Liver (tissue), 8 donors: ENCODE measurements at regions not wholly inside any gene's neighbourhood (a gene's known extent, or its start where the extent isn't known, plus 50 kb on each side); places are given as distances from the start of the nearest gene placed in this dataset.

Source experiments
- DNase-seq: peaks from one replicate; pipeline ENCODE4 v3.0.0-alpha.2; 2017; ENCODE audit warnings: low spot score
- H3K27ac ChIP-seq, 2 donors: one replicate each; pipeline ENCODE4 v1.7.0; 2013; ENCODE audit warnings: inconsistent platforms in 2 of 2, low read length in 2 of 2, control low read depth in 1 of 2, low read depth in 1 of 2, mild to moderate bottlenecking in 1 of 2
- H3K27me3 ChIP-seq, 4 donors: one replicate each; pipeline versions ENCODE4 v1.6.1 to v1.7.0; 2013; ENCODE audit warnings: low read length in 3 of 4, inconsistent platforms in 1 of 4, mild to moderate bottlenecking in 1 of 4, moderate library complexity in 1 of 4; ENCODE audit not compliant: control insufficient read depth in 4 of 4, insufficient read depth in 4 of 4
- H3K36me3 ChIP-seq, 4 donors: one replicate each; pipeline versions ENCODE4 v1.6.1 to v1.7.0; 2013; ENCODE audit warnings: low read length in 3 of 4, mild to moderate bottlenecking in 3 of 4, low read depth in 1 of 4, moderate library complexity in 1 of 4; ENCODE audit not compliant: control insufficient read depth in 4 of 4, insufficient read depth in 3 of 4
- H3K4me1 ChIP-seq, 4 donors: one replicate each; pipeline versions ENCODE4 v1.6.1 to v1.7.0; 2013; ENCODE audit warnings: low read length in 3 of 4, mild to moderate bottlenecking in 3 of 4, moderate library complexity in 1 of 4; ENCODE audit not compliant: control insufficient read depth in 4 of 4, insufficient read depth in 4 of 4
- H3K4me3 ChIP-seq, 3 donors: one replicate each; pipeline versions ENCODE4 v1.6.1 to v1.7.0; 2013; ENCODE audit warnings: low read length in 3 of 3, control low read depth in 1 of 3, low read depth in 1 of 3, mild to moderate bottlenecking in 1 of 3
- H3K9ac ChIP-seq, 2 donors: one replicate each; pipeline ENCODE4 v1.7.0; 2013; ENCODE audit warnings: low read length in 2 of 2, mild to moderate bottlenecking in 2 of 2, moderate library complexity in 2 of 2, control low read depth in 1 of 2, low read depth in 1 of 2
- H3K9me3 ChIP-seq, 4 donors: one replicate each; pipeline versions ENCODE4 v1.6.1 to v1.7.0; 2013; ENCODE audit warnings: low read length in 3 of 4; ENCODE audit not compliant: control insufficient read depth in 4 of 4
- EGR1 ChIP-seq, 2 donors: IDR thresholded peaks; 2 replicates each; pipeline ENCODE4 v1.6.1; 2016 to 2018; ENCODE audit warnings: antibody characterized with exemption in 2 of 2, low read depth in 2 of 2
- FOXA1 ChIP-seq: IDR thresholded peaks from 2 replicates; pipeline ENCODE4 v1.6.1; 2016; ENCODE audit warnings: antibody characterized with exemption
- FOXA2 ChIP-seq: IDR thresholded peaks from 2 replicates; pipeline ENCODE4 v1.6.1; 2016; ENCODE audit warnings: antibody characterized with exemption
- GABPA ChIP-seq, 2 donors: IDR thresholded peaks in 1 of 2; conservative IDR thresholded peaks in 1 of 2; 2 replicates each; pipeline ENCODE4 v1.6.1; 2016; ENCODE audit warnings: antibody characterized with exemption in 2 of 2, mild to moderate bottlenecking in 1 of 2, moderate library complexity in 1 of 2
- HNF4A ChIP-seq, 2 donors: conservative IDR thresholded peaks; 2 replicates each; pipeline ENCODE4 v1.6.1; 2016; ENCODE audit warnings: antibody characterized with exemption in 2 of 2, mild to moderate bottlenecking in 2 of 2
- HNF4G ChIP-seq: IDR thresholded peaks from 2 replicates; pipeline ENCODE4 v1.6.1; 2016; ENCODE audit warnings: antibody characterized with exemption
- JUND ChIP-seq, 2 donors: IDR thresholded peaks; 2 replicates each; pipeline ENCODE4 v1.6.1; 2016; ENCODE audit warnings: antibody characterized with exemption in 2 of 2
- NR2F2 ChIP-seq: IDR thresholded peaks from 2 replicates; pipeline ENCODE4 v1.6.1; 2016; ENCODE audit warnings: antibody characterized with exemption
- RAD21 ChIP-seq, 2 donors: IDR thresholded peaks; 2 replicates each; pipeline ENCODE4 v1.6.1; 2016; ENCODE audit warnings: antibody characterized with exemption in 2 of 2, mild to moderate bottlenecking in 2 of 2
- RXRA ChIP-seq, 2 donors: IDR thresholded peaks; 2 replicates each; pipeline ENCODE4 v1.6.1; 2017 to 2018; ENCODE audit warnings: antibody characterized with exemption in 2 of 2, mild to moderate bottlenecking in 1 of 2
- SP1 ChIP-seq: IDR thresholded peaks from 2 replicates; pipeline ENCODE4 v1.6.1; 2018; ENCODE audit warnings: antibody characterized with exemption, mild to moderate bottlenecking
- TAF1 ChIP-seq: conservative IDR thresholded peaks from 2 replicates; pipeline ENCODE4 v1.6.1; 2016; ENCODE audit warnings: antibody characterized with exemption, mild to moderate bottlenecking
- YY1 ChIP-seq: IDR thresholded peaks from 2 replicates; pipeline ENCODE4 v1.6.1; 2016; ENCODE audit warnings: antibody characterized with exemption, mild to moderate bottlenecking
- WGBS: extraction: QIAGEN DNeasy Blood & Tissue Kit; methylation state at CpG from one replicate; pipeline ENCODE4 v1.1.7; 2013; 5-methylcytosine and 5-hydroxymethylcytosine counted together
- TF ChIP-seq, protein P1 (sequence below): IDR thresholded peaks from 2 replicates; pipeline ENCODE4 v1.6.1; 2016; ENCODE audit warnings: antibody characterized with exemption, mild to moderate bottlenecking
- TF ChIP-seq, protein P2 (sequence below): IDR thresholded peaks from 2 replicates; pipeline ENCODE4 v1.6.1; 2016; ENCODE audit warnings: antibody characterized with exemption
- TF ChIP-seq, protein P3 (sequence below): fragments of 150-350 bp; IDR thresholded peaks from 2 replicates; pipeline ENCODE4 v1.5.1; 2017; ENCODE audit warnings: improper control_type of control experiment, low read depth, low read length; ENCODE audit not compliant: missing input control
- TF ChIP-seq, protein P4 (sequence below): IDR thresholded peaks from 2 replicates; pipeline ENCODE4 v1.6.1; 2016; ENCODE audit warnings: antibody characterized with exemption
- TF ChIP-seq, protein P5 (sequence below): IDR thresholded peaks from 2 replicates; pipeline ENCODE4 v1.6.1; 2016; ENCODE audit warnings: antibody characterized with exemption
- donor health status: healthy.
- donor health status: healthy.
- donor health status: healthy.
- donor health status: healthy.
- donor health status: healthy.

DNA sequence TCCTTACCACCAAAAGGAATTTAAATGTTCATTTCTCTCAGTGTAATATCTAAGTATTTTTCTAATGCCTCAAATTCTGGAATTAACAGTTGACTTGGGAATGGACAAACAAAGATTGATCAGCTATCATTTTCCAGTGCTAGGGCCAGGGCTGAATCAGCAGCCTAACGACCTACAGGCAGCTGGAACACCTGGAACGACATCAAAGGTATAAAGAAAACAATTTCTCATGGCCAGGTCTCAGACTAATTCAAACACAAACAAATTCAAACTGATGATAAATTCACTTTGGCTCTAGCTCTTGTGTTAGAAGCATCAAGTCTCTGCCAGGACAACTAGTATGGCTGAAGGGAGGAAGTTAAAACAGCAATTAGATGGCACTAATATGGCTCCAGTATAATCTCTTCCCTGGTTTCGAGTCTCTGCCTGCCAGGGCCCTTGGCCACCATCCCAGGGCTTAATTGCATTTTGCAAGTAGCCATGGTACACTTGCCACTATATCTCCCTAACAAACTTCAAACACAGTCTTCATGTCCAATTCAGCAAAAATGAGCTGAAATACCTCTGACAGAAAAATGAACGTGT lies 70.2 kb upstream of the FSHR start:
- Histone ChIP-seq H3K4me3 (no peak overlapping the region), H3K9me3 (no peaks in the 10 kb centered on the region), H3K27me3 (peaks cover 0 to 5% (median 0%) of the 10 kb centered on the region in 4 donors), H3K36me3 (no peaks in the 10 kb centered on the region), H3K4me1 (no peaks in the 10 kb centered on the region), H3K9ac (no peak overlapping the region), H3K27ac (no peak overlapping the region)
- TF ChIP-seq, protein P1, sequence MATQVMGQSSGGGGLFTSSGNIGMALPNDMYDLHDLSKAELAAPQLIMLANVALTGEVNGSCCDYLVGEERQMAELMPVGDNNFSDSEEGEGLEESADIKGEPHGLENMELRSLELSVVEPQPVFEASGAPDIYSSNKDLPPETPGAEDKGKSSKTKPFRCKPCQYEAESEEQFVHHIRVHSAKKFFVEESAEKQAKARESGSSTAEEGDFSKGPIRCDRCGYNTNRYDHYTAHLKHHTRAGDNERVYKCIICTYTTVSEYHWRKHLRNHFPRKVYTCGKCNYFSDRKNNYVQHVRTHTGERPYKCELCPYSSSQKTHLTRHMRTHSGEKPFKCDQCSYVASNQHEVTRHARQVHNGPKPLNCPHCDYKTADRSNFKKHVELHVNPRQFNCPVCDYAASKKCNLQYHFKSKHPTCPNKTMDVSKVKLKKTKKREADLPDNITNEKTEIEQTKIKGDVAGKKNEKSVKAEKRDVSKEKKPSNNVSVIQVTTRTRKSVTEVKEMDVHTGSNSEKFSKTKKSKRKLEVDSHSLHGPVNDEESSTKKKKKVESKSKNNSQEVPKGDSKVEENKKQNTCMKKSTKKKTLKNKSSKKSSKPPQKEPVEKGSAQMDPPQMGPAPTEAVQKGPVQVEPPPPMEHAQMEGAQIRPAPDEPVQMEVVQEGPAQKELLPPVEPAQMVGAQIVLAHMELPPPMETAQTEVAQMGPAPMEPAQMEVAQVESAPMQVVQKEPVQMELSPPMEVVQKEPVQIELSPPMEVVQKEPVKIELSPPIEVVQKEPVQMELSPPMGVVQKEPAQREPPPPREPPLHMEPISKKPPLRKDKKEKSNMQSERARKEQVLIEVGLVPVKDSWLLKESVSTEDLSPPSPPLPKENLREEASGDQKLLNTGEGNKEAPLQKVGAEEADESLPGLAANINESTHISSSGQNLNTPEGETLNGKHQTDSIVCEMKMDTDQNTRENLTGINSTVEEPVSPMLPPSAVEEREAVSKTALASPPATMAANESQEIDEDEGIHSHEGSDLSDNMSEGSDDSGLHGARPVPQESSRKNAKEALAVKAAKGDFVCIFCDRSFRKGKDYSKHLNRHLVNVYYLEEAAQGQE = no peak
- TF ChIP-seq YY1 = no peak
- TF ChIP-seq EGR1 (IDR thresholded peaks at IDR 0.05; ENCODE audit: low read depth in 2 of 2) = no peak
- TF ChIP-seq, protein P2, sequence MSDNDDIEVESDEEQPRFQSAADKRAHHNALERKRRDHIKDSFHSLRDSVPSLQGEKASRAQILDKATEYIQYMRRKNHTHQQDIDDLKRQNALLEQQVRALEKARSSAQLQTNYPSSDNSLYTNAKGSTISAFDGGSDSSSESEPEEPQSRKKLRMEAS = no peak
- no peak for TF ChIP-seq TAF1
- TF ChIP-seq JUND (IDR thresholded peaks at IDR 0.05) = no peak
- TF ChIP-seq, protein P3, sequence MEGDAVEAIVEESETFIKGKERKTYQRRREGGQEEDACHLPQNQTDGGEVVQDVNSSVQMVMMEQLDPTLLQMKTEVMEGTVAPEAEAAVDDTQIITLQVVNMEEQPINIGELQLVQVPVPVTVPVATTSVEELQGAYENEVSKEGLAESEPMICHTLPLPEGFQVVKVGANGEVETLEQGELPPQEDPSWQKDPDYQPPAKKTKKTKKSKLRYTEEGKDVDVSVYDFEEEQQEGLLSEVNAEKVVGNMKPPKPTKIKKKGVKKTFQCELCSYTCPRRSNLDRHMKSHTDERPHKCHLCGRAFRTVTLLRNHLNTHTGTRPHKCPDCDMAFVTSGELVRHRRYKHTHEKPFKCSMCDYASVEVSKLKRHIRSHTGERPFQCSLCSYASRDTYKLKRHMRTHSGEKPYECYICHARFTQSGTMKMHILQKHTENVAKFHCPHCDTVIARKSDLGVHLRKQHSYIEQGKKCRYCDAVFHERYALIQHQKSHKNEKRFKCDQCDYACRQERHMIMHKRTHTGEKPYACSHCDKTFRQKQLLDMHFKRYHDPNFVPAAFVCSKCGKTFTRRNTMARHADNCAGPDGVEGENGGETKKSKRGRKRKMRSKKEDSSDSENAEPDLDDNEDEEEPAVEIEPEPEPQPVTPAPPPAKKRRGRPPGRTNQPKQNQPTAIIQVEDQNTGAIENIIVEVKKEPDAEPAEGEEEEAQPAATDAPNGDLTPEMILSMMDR = no peak
- no peak for TF ChIP-seq RXRA (IDR thresholded peaks at IDR 0.05)
- TF ChIP-seq HNF4A (conservative IDR thresholded peaks at IDR 0.05) = no peak
- no peak for TF ChIP-seq RAD21 (IDR thresholded peaks at IDR 0.05)
- TF ChIP-seq GABPA (IDR thresholded peaks at IDR 0.05 in 1 of 2, conservative IDR thresholded peaks at IDR 0.05 in 1 of 2) = no peak
- no peak for TF ChIP-seq FOXA1
- TF ChIP-seq SP1 = no peak
- TF ChIP-seq, protein P4, sequence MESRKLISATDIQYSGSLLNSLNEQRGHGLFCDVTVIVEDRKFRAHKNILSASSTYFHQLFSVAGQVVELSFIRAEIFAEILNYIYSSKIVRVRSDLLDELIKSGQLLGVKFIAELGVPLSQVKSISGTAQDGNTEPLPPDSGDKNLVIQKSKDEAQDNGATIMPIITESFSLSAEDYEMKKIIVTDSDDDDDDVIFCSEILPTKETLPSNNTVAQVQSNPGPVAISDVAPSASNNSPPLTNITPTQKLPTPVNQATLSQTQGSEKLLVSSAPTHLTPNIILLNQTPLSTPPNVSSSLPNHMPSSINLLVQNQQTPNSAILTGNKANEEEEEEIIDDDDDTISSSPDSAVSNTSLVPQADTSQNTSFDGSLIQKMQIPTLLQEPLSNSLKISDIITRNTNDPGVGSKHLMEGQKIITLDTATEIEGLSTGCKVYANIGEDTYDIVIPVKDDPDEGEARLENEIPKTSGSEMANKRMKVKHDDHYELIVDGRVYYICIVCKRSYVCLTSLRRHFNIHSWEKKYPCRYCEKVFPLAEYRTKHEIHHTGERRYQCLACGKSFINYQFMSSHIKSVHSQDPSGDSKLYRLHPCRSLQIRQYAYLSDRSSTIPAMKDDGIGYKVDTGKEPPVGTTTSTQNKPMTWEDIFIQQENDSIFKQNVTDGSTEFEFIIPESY = no peak
- TF ChIP-seq NR2F2 = no peak
- TF ChIP-seq HNF4G = no peak
- TF ChIP-seq, protein P5, sequence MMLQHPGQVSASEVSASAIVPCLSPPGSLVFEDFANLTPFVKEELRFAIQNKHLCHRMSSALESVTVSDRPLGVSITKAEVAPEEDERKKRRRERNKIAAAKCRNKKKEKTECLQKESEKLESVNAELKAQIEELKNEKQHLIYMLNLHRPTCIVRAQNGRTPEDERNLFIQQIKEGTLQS = no peak
- TF ChIP-seq FOXA2 = no peak
- WGBS = 40% methylated on average over 4 of the region's 4 CpGs
- DNase-seq = no peak
